GM18867 (cell line): ENCODE measurements at regions not wholly inside any gene's neighbourhood (a gene's known extent, or its start where the extent isn't known, plus 50 kb on each side); places are given as distances from the start of the nearest gene placed in this dataset.

Experiments
- ATAC-seq: cut with Tn5 transposase; IDR thresholded peaks from one replicate; pipeline ENCODE4 v1.9.1; 2021; ENCODE audit warnings: mild to moderate bottlenecking, moderate library complexity; ENCODE audit not compliant: unreplicated experiment

- no peak for ATAC-seq
Measured at GRCh38 chr13:25044071-25044470, 51.9 kb upstream of the PABPC3 start.
